Mammary epithelial cell (primary cell): ENCODE measurements at regions not wholly inside any gene's neighbourhood (a gene's known extent, or its start where the extent isn't known, plus 50 kb on each side); places are given as distances from the start of the nearest gene placed in this dataset.

Experiments used
- CTCF ChIP-seq, 2 donors: IDR thresholded peaks in 1 of 2; conservative IDR thresholded peaks in 1 of 2; 2 replicates each; pipeline ENCODE4 v1.5.1; 2011 to 2012; ENCODE audit warnings: inconsistent platforms in 2 of 2, low read length in 2 of 2, mild to moderate bottlenecking in 2 of 2, control low read depth in 1 of 2, low read depth in 1 of 2; ENCODE audit not compliant: insufficient read depth in 1 of 2; ENCODE audit errors: extremely low read depth in 1 of 2
- EZH2 ChIP-seq: IDR thresholded peaks from 2 replicates; pipeline ENCODE4 v1.6.1; 2012; ENCODE audit warnings: low read length, inconsistent platforms, borderline replicate concordance

- TF ChIP-seq CTCF (conservative IDR thresholded peaks at IDR 0.05 in 1 of 2, IDR thresholded peaks at IDR 0.05 in 1 of 2; ENCODE audit: extremely low read depth in 1 of 2, insufficient read depth in 1 of 2, low read depth in 1 of 2, low read length in 2 of 2) (no peak), EZH2 (no peak)
Measured at GRCh38 chr13:90565985-90566713, 781.3 kb upstream of the MIR17HG start.
